ENCODE measurements at regions not wholly inside any gene's neighbourhood (a gene's known extent, or its start where the extent isn't known, plus 50 kb on each side); places are given as distances from the start of the nearest gene placed in this dataset.
"Not testable (repeated sequence)": the region's sequence is repeated elsewhere in the genome, so short reads cannot be mapped to it uniquely, and the experiment has no call there.

DNA sequence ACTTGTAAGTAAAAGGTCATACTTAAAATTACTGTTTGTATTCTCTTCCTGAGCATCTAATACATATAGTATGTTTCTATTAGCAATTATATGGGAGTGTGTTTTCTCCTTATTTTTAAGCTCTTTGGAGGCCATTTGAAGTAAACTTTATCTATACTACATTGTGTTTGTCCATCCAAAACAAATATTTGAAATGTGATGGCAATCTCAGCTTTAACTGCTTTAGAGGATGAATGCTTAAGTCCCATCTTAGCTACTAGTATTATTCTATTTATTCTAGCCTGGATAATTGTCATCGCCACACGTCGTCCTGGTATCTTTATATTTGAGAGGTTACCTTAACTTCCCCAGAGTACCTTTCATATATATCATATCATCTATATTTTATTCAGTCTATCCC is 335.8 kb downstream of the NAF1 start (continued):
- TF ChIP-seq, protein P1, sequence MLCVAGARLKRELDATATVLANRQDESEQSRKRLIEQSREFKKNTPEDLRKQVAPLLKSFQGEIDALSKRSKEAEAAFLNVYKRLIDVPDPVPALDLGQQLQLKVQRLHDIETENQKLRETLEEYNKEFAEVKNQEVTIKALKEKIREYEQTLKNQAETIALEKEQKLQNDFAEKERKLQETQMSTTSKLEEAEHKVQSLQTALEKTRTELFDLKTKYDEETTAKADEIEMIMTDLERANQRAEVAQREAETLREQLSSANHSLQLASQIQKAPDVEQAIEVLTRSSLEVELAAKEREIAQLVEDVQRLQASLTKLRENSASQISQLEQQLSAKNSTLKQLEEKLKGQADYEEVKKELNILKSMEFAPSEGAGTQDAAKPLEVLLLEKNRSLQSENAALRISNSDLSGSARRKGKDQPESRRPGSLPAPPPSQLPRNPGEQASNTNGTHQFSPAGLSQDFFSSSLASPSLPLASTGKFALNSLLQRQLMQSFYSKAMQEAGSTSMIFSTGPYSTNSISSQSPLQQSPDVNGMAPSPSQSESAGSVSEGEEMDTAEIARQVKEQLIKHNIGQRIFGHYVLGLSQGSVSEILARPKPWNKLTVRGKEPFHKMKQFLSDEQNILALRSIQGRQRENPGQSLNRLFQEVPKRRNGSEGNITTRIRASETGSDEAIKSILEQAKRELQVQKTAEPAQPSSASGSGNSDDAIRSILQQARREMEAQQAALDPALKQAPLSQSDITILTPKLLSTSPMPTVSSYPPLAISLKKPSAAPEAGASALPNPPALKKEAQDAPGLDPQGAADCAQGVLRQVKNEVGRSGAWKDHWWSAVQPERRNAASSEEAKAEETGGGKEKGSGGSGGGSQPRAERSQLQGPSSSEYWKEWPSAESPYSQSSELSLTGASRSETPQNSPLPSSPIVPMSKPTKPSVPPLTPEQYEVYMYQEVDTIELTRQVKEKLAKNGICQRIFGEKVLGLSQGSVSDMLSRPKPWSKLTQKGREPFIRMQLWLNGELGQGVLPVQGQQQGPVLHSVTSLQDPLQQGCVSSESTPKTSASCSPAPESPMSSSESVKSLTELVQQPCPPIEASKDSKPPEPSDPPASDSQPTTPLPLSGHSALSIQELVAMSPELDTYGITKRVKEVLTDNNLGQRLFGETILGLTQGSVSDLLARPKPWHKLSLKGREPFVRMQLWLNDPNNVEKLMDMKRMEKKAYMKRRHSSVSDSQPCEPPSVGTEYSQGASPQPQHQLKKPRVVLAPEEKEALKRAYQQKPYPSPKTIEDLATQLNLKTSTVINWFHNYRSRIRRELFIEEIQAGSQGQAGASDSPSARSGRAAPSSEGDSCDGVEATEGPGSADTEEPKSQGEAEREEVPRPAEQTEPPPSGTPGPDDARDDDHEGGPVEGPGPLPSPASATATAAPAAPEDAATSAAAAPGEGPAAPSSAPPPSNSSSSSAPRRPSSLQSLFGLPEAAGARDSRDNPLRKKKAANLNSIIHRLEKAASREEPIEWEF (IDR thresholded peaks at IDR 0.05; ENCODE audit: insufficient replicate concordance, low read depth, low read length) = no peak
- TF ChIP-seq NBN (IDR thresholded peaks at IDR 0.05) = no peak
- TF ChIP-seq, protein P2, sequence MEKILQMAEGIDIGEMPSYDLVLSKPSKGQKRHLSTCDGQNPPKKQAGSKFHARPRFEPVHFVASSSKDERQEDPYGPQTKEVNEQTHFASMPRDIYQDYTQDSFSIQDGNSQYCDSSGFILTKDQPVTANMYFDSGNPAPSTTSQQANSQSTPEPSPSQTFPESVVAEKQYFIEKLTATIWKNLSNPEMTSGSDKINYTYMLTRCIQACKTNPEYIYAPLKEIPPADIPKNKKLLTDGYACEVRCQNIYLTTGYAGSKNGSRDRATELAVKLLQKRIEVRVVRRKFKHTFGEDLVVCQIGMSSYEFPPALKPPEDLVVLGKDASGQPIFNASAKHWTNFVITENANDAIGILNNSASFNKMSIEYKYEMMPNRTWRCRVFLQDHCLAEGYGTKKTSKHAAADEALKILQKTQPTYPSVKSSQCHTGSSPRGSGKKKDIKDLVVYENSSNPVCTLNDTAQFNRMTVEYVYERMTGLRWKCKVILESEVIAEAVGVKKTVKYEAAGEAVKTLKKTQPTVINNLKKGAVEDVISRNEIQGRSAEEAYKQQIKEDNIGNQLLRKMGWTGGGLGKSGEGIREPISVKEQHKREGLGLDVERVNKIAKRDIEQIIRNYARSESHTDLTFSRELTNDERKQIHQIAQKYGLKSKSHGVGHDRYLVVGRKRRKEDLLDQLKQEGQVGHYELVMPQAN (conservative IDR thresholded peaks at IDR 0.05) = no peak
- TF ChIP-seq CBX5 (IDR thresholded peaks at IDR 0.05; ENCODE audit: low read depth) = no peak

DNA sequence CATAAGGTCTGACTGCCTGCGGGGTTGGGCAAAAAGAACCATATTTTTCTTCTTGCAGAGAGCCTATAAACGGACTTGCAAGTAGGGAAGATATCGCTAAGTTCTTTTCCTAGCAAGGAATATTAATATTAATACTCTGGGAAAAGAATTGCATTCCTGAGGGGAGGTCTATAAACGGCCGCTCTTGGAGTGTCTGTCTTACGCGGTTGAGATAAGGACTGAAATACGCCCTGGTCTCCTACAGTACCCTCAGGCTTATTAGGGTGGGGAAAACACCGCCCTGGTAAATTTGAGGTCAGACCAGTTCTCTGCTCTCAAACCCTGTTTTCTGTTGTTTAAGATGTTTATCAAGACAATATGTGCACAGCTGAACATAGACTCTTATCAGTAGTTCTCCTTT is 349.3 kb downstream of the NAF1 start:
- POLR2A ChIA-PET; H4K20me1 ChIP-seq (ENCODE audit: control insufficient read depth, insufficient read depth); RAD21 ChIA-PET (ENCODE audit: unreplicated experiment); H2AFZ ChIP-seq (ENCODE audit: control insufficient read depth, low read depth, low read length); H3K4me1 ChIP-seq (ENCODE audit: control insufficient read depth, insufficient read depth, low read length); intact Hi-C loops (cut with micrococcal nuclease; ENCODE audit: unreplicated experiment); H3K4me2 ChIP-seq (ENCODE audit: control insufficient read depth, insufficient read depth); H3K4me3 ChIP-seq; H3K36me3 ChIP-seq (ENCODE audit: control insufficient read depth in 2 of 2, insufficient read depth in 2 of 2, low read length in 1 of 2); H3K9ac ChIP-seq (ENCODE audit: control insufficient read depth, insufficient read depth, low read length); DNase-seq (ENCODE audit: low read depth, low spot score); H3K27me3 ChIP-seq (replicated peaks in 1 of 2; ENCODE audit: control insufficient read depth in 2 of 2, insufficient read depth in 2 of 2, low read length in 1 of 2); H3K9me3 ChIP-seq (replicated peaks; ENCODE audit: control insufficient read depth, insufficient read depth, low read length); ATAC-seq; CTCF ChIA-PET; H3K79me2 ChIP-seq (ENCODE audit: control insufficient read depth, insufficient read depth, low read length); H3K27ac ChIP-seq (ENCODE audit: control insufficient read depth, insufficient read depth); SMC1A ChIA-PET (ENCODE audit: uncharacterized antibody, unreplicated experiment); in situ Hi-C loops (cut with MboI); FAIRE-seq; BruUV-seq (replicated peaks): not testable (repeated sequence)
- 65% methylated on average over 9 of the region's 9 CpGs for WGBS (ENCODE audit: insufficient coverage, insufficient replicate concordance, low lambda C conversion rate, missing lambda C conversion rate)

All from GM12878 (cell line).